ENCODE measurements at regions not wholly inside any gene's neighbourhood (a gene's known extent, or its start where the extent isn't known, plus 50 kb on each side); places are given as distances from the start of the nearest gene placed in this dataset.

DNA sequence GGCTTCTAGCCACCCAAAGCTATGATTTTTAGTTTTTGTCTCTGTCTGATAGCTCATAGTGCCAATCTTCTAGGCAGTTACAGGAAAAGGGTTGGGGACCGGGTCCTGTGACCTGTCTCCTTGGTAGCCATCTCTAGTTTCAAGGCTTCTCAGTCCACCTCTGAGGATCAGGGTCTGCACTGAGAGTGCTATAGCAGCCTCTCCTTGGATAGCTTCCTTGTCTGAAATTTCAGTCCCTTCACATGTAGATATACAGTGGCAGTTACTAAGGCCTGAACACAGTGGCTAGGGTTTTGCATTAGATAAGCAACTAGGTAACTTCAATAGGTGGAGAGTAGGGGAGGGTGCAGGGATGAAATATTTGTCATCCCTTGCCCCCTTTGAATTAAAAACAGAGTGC lies 321.3 kb downstream of the SEMA3D start:
- TF ChIP-seq, protein P1, sequence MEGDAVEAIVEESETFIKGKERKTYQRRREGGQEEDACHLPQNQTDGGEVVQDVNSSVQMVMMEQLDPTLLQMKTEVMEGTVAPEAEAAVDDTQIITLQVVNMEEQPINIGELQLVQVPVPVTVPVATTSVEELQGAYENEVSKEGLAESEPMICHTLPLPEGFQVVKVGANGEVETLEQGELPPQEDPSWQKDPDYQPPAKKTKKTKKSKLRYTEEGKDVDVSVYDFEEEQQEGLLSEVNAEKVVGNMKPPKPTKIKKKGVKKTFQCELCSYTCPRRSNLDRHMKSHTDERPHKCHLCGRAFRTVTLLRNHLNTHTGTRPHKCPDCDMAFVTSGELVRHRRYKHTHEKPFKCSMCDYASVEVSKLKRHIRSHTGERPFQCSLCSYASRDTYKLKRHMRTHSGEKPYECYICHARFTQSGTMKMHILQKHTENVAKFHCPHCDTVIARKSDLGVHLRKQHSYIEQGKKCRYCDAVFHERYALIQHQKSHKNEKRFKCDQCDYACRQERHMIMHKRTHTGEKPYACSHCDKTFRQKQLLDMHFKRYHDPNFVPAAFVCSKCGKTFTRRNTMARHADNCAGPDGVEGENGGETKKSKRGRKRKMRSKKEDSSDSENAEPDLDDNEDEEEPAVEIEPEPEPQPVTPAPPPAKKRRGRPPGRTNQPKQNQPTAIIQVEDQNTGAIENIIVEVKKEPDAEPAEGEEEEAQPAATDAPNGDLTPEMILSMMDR (IDR thresholded peaks at IDR 0.05; ENCODE audit: borderline replicate concordance, extremely low read depth, low read length, poor library complexity, severe bottlenecking), result no peak
- no peak for TF ChIP-seq EZH2 (IDR thresholded peaks at IDR 0.05; ENCODE audit: borderline replicate concordance, low read depth, low read length, severe bottlenecking)

Data from DND-41 (cell line).